ENCODE measurements at regions not wholly inside any gene's neighbourhood (a gene's known extent, or its start where the extent isn't known, plus 50 kb on each side); places are given as distances from the start of the nearest gene placed in this dataset.

- Histone ChIP-seq H2AFZ (ENCODE audit: low read length) (no peak overlapping the region), H4K20me1 (ENCODE audit: control insufficient read depth, extremely low read depth, insufficient read depth, low read length) (no peaks in the 10 kb centered on the region), H3K27ac (ENCODE audit: insufficient read depth, low read length) (no peak overlapping the region), H3K27me3 (ENCODE audit: control insufficient read depth, insufficient read depth, low read length) (no peaks in the 10 kb centered on the region), H3K79me2 (ENCODE audit: control insufficient read depth, insufficient read depth, low read length) (no peaks in the 10 kb centered on the region), H3K4me2 (ENCODE audit: extremely low read depth, insufficient read depth, low read length) (no peak overlapping the region), H3K36me3 (ENCODE audit: control insufficient read depth, insufficient read depth, low read length) (no peaks in the 10 kb centered on the region), H3K9me3 (ENCODE audit: control insufficient read depth, insufficient read depth, low read depth, low read length) (no peaks in the 10 kb centered on the region), H3K4me3 (replicated peaks in 1 of 4; ENCODE audit: control extremely low read depth in 1 of 4, insufficient read depth in 1 of 4, low read depth in 3 of 4, low read length in 4 of 4) (no peak overlapping the region), H3K9ac (ENCODE audit: insufficient read depth, low read length) (no peak overlapping the region), H3K4me1 (ENCODE audit: control insufficient read depth, extremely low read depth, insufficient read depth, low read length) (peaks cover 11% of the 10 kb centered on the region)
- DNase-seq (ENCODE audit: low read depth in 2 of 2) = no peak
- TF ChIP-seq CTCF (conservative IDR thresholded peaks at IDR 0.05 in 1 of 2, IDR thresholded peaks at IDR 0.05 in 1 of 2; ENCODE audit: low read depth in 1 of 2, low read length in 2 of 2) (no peak), EZH2 (IDR thresholded peaks at IDR 0.05; ENCODE audit: low read length, missing control alignments) (no peak)
Measured at GRCh38 chr14:61193476-61193875, 87.7 kb downstream of the TMEM30B start.

DNA sequence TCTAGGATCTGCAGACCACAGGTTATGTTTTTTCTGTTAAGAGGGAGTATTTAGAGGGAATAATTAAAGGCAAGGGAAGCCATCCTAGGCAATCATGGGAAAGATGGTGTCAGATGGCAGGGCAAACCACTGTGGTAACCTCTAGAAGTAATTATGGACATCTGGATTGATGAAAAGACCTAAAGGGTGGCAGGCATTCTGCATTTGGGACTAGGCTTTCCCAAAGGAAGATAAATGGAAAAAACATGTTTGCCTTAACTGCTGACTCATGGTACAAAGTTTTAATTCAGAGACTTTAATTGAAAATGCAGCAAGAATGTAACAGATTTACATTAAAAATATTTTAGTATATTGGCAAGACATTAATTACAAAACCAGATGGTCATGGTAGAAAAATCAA, 88.1 kb downstream of the TMEM30B start:
- Histone ChIP-seq H3K4me1 (ENCODE audit: control insufficient read depth, extremely low read depth, insufficient read depth, low read length) (peaks cover 12% of the 10 kb centered on the region), H2AFZ (ENCODE audit: low read length) (no peak overlapping the region), H3K79me2 (ENCODE audit: control insufficient read depth, insufficient read depth, low read length) (no peaks in the 10 kb centered on the region), H3K4me3 (replicated peaks in 1 of 4; ENCODE audit: control extremely low read depth in 1 of 4, insufficient read depth in 1 of 4, low read depth in 3 of 4, low read length in 4 of 4) (no peak overlapping the region), H3K36me3 (ENCODE audit: control insufficient read depth, insufficient read depth, low read length) (no peaks in the 10 kb centered on the region), H3K4me2 (ENCODE audit: extremely low read depth, insufficient read depth, low read length) (no peak overlapping the region), H3K9me3 (ENCODE audit: control insufficient read depth, insufficient read depth, low read depth, low read length) (no peaks in the 10 kb centered on the region), H4K20me1 (ENCODE audit: control insufficient read depth, extremely low read depth, insufficient read depth, low read length) (no peaks in the 10 kb centered on the region), H3K27ac (ENCODE audit: insufficient read depth, low read length) (no peak overlapping the region), H3K9ac (ENCODE audit: insufficient read depth, low read length) (no peak overlapping the region), H3K27me3 (ENCODE audit: control insufficient read depth, insufficient read depth, low read length) (no peaks in the 10 kb centered on the region)
- TF ChIP-seq EZH2 (IDR thresholded peaks at IDR 0.05; ENCODE audit: low read length, missing control alignments) = no peak
- TF ChIP-seq CTCF (conservative IDR thresholded peaks at IDR 0.05 in 1 of 2, IDR thresholded peaks at IDR 0.05 in 1 of 2; ENCODE audit: low read depth in 1 of 2, low read length in 2 of 2) = no peak
- peak; percentile 62 to 64 for DNase-seq (ENCODE audit: low read depth in 2 of 2)

DNA sequence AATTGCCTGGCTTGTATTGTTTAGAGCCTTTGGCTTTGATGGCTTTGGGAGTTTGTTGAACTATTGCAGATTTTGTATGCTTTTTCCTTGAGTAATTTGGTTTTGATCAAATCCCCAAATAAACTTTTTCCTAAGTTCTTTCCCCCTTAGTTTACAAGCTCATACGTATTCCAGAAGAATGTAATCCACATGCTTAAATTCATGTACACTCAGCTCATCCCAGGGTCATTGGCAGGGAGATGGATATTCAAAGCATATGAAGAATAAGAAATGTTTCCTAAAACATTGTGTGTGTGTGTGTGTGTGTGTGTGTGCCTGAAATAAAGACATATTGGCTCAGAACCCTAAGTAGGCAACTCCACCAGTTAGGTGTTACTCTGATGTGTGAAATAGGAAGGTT, 89.4 kb downstream of the TMEM30B start:
- no peak overlapping the region for H3K4me3 ChIP-seq (replicated peaks in 1 of 4; ENCODE audit: control extremely low read depth in 1 of 4, insufficient read depth in 1 of 4, low read depth in 3 of 4, low read length in 4 of 4)
- peaks cover 17% of the 10 kb centered on the region for H3K4me1 ChIP-seq (ENCODE audit: control insufficient read depth, extremely low read depth, insufficient read depth, low read length)
- H4K20me1 ChIP-seq (ENCODE audit: control insufficient read depth, extremely low read depth, insufficient read depth, low read length) = no peaks in the 10 kb centered on the region
- H3K4me2 ChIP-seq (ENCODE audit: extremely low read depth, insufficient read depth, low read length) = no peak overlapping the region
- DNase-seq (ENCODE audit: low read depth in 2 of 2) = no peak
- no peaks in the 10 kb centered on the region for H3K79me2 ChIP-seq (ENCODE audit: control insufficient read depth, insufficient read depth, low read length)
- H3K9ac ChIP-seq (ENCODE audit: insufficient read depth, low read length) = no peak overlapping the region
- H3K9me3 ChIP-seq (ENCODE audit: control insufficient read depth, insufficient read depth, low read depth, low read length) = no peaks in the 10 kb centered on the region
- no peaks in the 10 kb centered on the region for H3K27me3 ChIP-seq (ENCODE audit: control insufficient read depth, insufficient read depth, low read length)
- no peaks in the 10 kb centered on the region for H3K36me3 ChIP-seq (ENCODE audit: control insufficient read depth, insufficient read depth, low read length)
- TF ChIP-seq CTCF (conservative IDR thresholded peaks at IDR 0.05 in 1 of 2, IDR thresholded peaks at IDR 0.05 in 1 of 2; ENCODE audit: low read depth in 1 of 2, low read length in 2 of 2) = no peak
- no peak for TF ChIP-seq EZH2 (IDR thresholded peaks at IDR 0.05; ENCODE audit: low read length, missing control alignments)
- H3K27ac ChIP-seq (ENCODE audit: insufficient read depth, low read length) = no peak overlapping the region
- no peak overlapping the region for H2AFZ ChIP-seq (ENCODE audit: low read length)
